OCI-LY1 (cell line): ENCODE measurements at regions not wholly inside any gene's neighbourhood (a gene's known extent, or its start where the extent isn't known, plus 50 kb on each side); places are given as distances from the start of the nearest gene placed in this dataset.

Source experiments
- EZH2 ChIP-seq: fragments of 200-600 bp; sonication (generic), shearing (Covaris generic); IDR thresholded peaks from 2 replicates; pipeline ENCODE4 v1.8.0; 2017; ENCODE audit warnings: borderline replicate concordance, mixed run types, mild to moderate bottlenecking, antibody characterized with exemption, low read length, moderate library complexity, mixed read lengths
- TF ChIP-seq, protein P1 (sequence below): fragments of 200-600 bp; sonication (generic), shearing (Covaris generic); IDR thresholded peaks from 2 replicates; pipeline ENCODE4 v1.5.1; 2017; ENCODE audit warnings: mild to moderate bottlenecking, antibody characterized with exemption, low read length, moderate library complexity, mixed read lengths

DNA sequence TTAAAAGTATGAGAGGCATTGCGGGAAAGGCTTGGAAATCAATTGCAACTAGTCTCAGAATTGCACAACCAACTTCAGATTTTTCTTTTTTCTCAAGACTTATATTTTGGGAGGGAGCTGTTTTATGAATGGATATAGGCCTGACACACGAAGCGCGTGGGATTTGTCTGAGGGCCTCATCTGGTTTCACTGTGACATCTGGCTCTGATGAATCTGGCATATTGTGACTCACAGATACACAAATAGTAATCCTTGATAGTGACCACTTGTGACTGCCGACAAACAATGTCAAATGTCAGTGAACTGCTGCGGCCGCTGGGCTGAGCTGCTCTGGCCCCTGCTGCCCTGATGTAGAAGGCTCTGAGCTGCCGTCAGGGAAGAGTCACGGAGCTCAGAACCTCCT lies 655.1 kb downstream of the INHBA start:
- TF ChIP-seq, protein P1, sequence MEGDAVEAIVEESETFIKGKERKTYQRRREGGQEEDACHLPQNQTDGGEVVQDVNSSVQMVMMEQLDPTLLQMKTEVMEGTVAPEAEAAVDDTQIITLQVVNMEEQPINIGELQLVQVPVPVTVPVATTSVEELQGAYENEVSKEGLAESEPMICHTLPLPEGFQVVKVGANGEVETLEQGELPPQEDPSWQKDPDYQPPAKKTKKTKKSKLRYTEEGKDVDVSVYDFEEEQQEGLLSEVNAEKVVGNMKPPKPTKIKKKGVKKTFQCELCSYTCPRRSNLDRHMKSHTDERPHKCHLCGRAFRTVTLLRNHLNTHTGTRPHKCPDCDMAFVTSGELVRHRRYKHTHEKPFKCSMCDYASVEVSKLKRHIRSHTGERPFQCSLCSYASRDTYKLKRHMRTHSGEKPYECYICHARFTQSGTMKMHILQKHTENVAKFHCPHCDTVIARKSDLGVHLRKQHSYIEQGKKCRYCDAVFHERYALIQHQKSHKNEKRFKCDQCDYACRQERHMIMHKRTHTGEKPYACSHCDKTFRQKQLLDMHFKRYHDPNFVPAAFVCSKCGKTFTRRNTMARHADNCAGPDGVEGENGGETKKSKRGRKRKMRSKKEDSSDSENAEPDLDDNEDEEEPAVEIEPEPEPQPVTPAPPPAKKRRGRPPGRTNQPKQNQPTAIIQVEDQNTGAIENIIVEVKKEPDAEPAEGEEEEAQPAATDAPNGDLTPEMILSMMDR: no peak
- TF ChIP-seq EZH2: no peak
